Activated CD8-positive, alpha-beta T cell treated with anti-CD3 and anti-CD28 coated beads for 36 hours (primary cell): ENCODE measurements at regions not wholly inside any gene's neighbourhood (a gene's known extent, or its start where the extent isn't known, plus 50 kb on each side); places are given as distances from the start of the nearest gene placed in this dataset.

ENCODE experiments used
- ATAC-seq: fragments of 200-7000 bp; cut with Tn5 transposase; one replicate; pipeline ENCODE4 v1.10.0; 2021; ENCODE audit warnings: mild to moderate bottlenecking, moderate library complexity
- CTCF ChIA-PET: fragments of 350-600 bp; sonication (Branson Sonifier 250); formaldehyde crosslinking; loops from one replicate; lab custom pipeline; 2021; ENCODE audit warnings: antibody characterized with exemption; lab: Charles Lee
- POLR2A ChIA-PET: fragments of 350-600 bp; sonication (Branson Sonifier 250); formaldehyde crosslinking; loops from one replicate; lab custom pipeline; 2021; ENCODE audit warnings: antibody characterized with exemption; lab: Charles Lee
- DNase-seq: peaks from one replicate; pipeline ENCODE4 v3.0.0-alpha.2; 2020
- H3K27ac Mint-ChIP-seq: one replicate; pipeline ENCODE4 v1.8.0; 2021; ENCODE audit warnings: mild to moderate bottlenecking, mixed read lengths
- H3K27me3 Mint-ChIP-seq: one replicate; pipeline ENCODE4 v1.8.0; 2021; ENCODE audit warnings: mixed read lengths
- H3K36me3 Mint-ChIP-seq: one replicate; pipeline ENCODE4 v1.8.0; 2021; ENCODE audit warnings: low read depth, mixed read lengths
- H3K4me1 Mint-ChIP-seq: one replicate; pipeline ENCODE4 v1.8.0; 2021; ENCODE audit warnings: low read depth, mixed read lengths
- H3K4me3 Mint-ChIP-seq: one replicate; pipeline ENCODE4 v1.8.0; 2021; ENCODE audit warnings: mild to moderate bottlenecking, moderate library complexity, mixed read lengths
- H3K9me3 Mint-ChIP-seq: one replicate; pipeline ENCODE4 v1.8.0; 2021; ENCODE audit warnings: mixed read lengths
- CTCF ChIP-seq: fragments of 200-600 bp; IDR thresholded peaks from one replicate; pipeline ENCODE4 v1.8.0; 2022; ENCODE audit warnings: antibody characterized with exemption, mild to moderate bottlenecking
- intact Hi-C: fragments of 100-400 bp; cut with micrococcal nuclease; formaldehyde crosslinking; loops from one replicate; pipeline ENCODE4 v1.10.0; 2022

- Mint-ChIP-seq H3K4me1 (no peaks in the 10 kb centered on the region), H3K36me3 (no peaks in the 10 kb centered on the region), H3K9me3 (no peaks in the 10 kb centered on the region), H3K27ac (no peak overlapping the region), H3K27me3 (peaks cover 18% of the 10 kb centered on the region), H3K4me3 (no peak overlapping the region)
- ChIA-PET POLR2A (no interaction called here), CTCF (interaction anchor here (1.0 to 1.2 kb wide), 2 partner anchors 25 to 27 kb away, joined by 3 to 4 read pairs; no protein-coding TSS in a partner anchor)
- intact Hi-C loops: no loop called here
- no peak for TF ChIP-seq CTCF
- ATAC-seq: no peak
- DNase-seq: no peak
These were observed 409.9 kb downstream of the MTX2 start for GRCh38 chr2:176679061-176679669.

GRCh38 chr2:176680916-176681516 is 411.8 kb downstream of the MTX2 start:
- Mint-ChIP-seq H3K4me1 (no peaks in the 10 kb centered on the region), H3K36me3 (no peaks in the 10 kb centered on the region), H3K27ac (no peak overlapping the region), H3K4me3 (no peak overlapping the region), H3K9me3 (no peaks in the 10 kb centered on the region), H3K27me3 (peaks cover 21% of the 10 kb centered on the region)
- intact Hi-C loops: no loop called here
- DNase-seq: no peak
- no peak for TF ChIP-seq CTCF
- ATAC-seq: no peak
- CTCF ChIA-PET: interaction anchor here (1.2 to 1.6 kb wide), 3 partner anchors 13 to 29 kb away, joined by 3 to 5 read pairs (median 5); no protein-coding TSS in a partner anchor
- POLR2A ChIA-PET: no interaction called here

- Mint-ChIP-seq H3K27ac (no peak overlapping the region), H3K9me3 (no peaks in the 10 kb centered on the region), H3K4me1 (no peaks in the 10 kb centered on the region), H3K36me3 (no peaks in the 10 kb centered on the region), H3K27me3 (peaks cover 22% of the 10 kb centered on the region), H3K4me3 (no peak overlapping the region)
- CTCF ChIA-PET: interaction anchor here (0.6 to 1.6 kb wide), 6 partner anchors 12 to 175 kb away, joined by 3 to 5 read pairs (median 4); no protein-coding TSS in a partner anchor
- ATAC-seq (no peak), DNase-seq (no peak)
- intact Hi-C loops: no loop called here
- POLR2A ChIA-PET: no interaction called here
- TF ChIP-seq CTCF: no peak
These were observed 412.4 kb downstream of the MTX2 start for GRCh38 chr2:176681584-176682115.

GRCh38 chr2:176682278-176682677 is 413.0 kb downstream of the MTX2 start:
- peaks cover 22% of the 10 kb centered on the region for H3K27me3 Mint-ChIP-seq
- ATAC-seq: no peak
- no peak overlapping the region for H3K27ac Mint-ChIP-seq
- intact Hi-C loops: no loop called here
- no peak overlapping the region for H3K4me3 Mint-ChIP-seq
- no peaks in the 10 kb centered on the region for H3K4me1 Mint-ChIP-seq
- no peak for TF ChIP-seq CTCF
- ChIA-PET CTCF (interaction anchor here (0.7 to 1.3 kb wide), 3 partner anchors 23 to 132 kb away, joined by 3 to 4 read pairs (median 3); no protein-coding TSS in a partner anchor), POLR2A (no interaction called here)
- H3K9me3 Mint-ChIP-seq: no peaks in the 10 kb centered on the region
- DNase-seq: no peak
- no peaks in the 10 kb centered on the region for H3K36me3 Mint-ChIP-seq

- intact Hi-C loops: no loop called here
- Mint-ChIP-seq H3K4me1 (no peaks in the 10 kb centered on the region), H3K27ac (no peak overlapping the region), H3K4me3 (no peak overlapping the region), H3K36me3 (no peaks in the 10 kb centered on the region), H3K27me3 (peaks cover 20% of the 10 kb centered on the region), H3K9me3 (no peaks in the 10 kb centered on the region)
- CTCF ChIA-PET: no interaction called here
- ATAC-seq: no peak
- TF ChIP-seq CTCF: no peak
- no peak for DNase-seq
- POLR2A ChIA-PET: no interaction called here
These were observed 414.4 kb downstream of the MTX2 start for GRCh38 chr2:176683618-176684111.
